ENCODE measurements at regions not wholly inside any gene's neighbourhood (a gene's known extent, or its start where the extent isn't known, plus 50 kb on each side); places are given as distances from the start of the nearest gene placed in this dataset.

GRCh38 chr7:93646538-93646937 is 72.0 kb upstream of the CALCR start:
- no peak for DNase-seq (ENCODE audit: low read depth)

- DNase-seq (ENCODE audit: low read depth) = no peak
Measured at GRCh38 chr7:93636276-93636675, 61.8 kb upstream of the CALCR start.

- no peak for DNase-seq (ENCODE audit: low read depth)
Measured at GRCh38 chr7:93632371-93632770, 57.8 kb upstream of the CALCR start.

GRCh38 chr7:93629291-93629801 is 54.8 kb upstream of the CALCR start:
- no peak for DNase-seq (ENCODE audit: low read depth)

GRCh38 chr7:93626869-93627268 is 52.3 kb upstream of the CALCR start:
- no peak for DNase-seq (ENCODE audit: low read depth)

Data from amniotic epithelial cell (primary cell).